ENCODE measurements at regions not wholly inside any gene's neighbourhood (a gene's known extent, or its start where the extent isn't known, plus 50 kb on each side); places are given as distances from the start of the nearest gene placed in this dataset.
A peak's percentile ranks its signal among the peaks of the same experiment; 100 is the strongest.

DNA sequence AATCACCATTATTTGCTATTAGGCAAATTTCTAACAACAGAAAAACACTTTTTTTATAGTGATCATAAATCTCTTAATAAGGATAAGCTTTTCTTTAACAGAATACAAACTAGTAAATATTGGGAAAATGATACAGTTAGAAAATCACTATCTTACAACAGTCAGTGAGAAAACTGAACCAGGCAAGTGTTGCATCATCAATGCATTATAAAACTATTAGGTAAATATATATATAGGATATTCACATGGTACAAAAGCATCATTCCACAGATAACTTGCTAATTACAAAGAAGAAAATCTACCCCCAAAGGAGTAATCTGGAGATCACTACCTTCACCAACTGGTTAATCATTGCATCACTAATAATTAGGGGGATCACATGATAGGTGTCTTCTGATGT lies 652.1 kb downstream of the HACE1 start:
- DNase-seq (ENCODE audit: low spot score): no peak

DNA sequence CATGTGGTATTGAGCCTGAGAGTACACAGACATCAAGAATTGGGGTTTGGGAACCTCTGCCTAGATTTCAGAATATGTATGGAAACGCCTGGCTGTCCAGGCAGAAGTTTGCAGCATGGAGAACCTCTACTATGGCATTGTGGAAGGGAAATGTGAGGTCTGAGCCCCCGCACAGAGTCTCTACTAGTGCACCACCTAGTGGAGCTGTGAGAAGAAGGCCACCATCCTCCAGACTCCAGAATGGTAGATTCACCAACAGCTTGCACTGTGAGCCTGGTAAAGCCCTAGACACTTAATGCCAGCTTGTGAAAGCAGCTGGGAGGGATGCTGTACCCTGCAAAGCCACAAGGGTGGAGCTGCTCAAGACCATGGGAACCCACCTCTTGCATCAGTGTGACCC lies 658.2 kb downstream of the HACE1 start:
- no peak for DNase-seq (ENCODE audit: low spot score)

GRCh38 chr6:104187616-104188015 lies 672.1 kb downstream of the HACE1 start:
- no peak for DNase-seq (ENCODE audit: low spot score)

- DNase-seq (ENCODE audit: low spot score): no peak
Observed at GRCh38 chr6:104186831-104187230, 672.9 kb downstream of the HACE1 start.

DNA sequence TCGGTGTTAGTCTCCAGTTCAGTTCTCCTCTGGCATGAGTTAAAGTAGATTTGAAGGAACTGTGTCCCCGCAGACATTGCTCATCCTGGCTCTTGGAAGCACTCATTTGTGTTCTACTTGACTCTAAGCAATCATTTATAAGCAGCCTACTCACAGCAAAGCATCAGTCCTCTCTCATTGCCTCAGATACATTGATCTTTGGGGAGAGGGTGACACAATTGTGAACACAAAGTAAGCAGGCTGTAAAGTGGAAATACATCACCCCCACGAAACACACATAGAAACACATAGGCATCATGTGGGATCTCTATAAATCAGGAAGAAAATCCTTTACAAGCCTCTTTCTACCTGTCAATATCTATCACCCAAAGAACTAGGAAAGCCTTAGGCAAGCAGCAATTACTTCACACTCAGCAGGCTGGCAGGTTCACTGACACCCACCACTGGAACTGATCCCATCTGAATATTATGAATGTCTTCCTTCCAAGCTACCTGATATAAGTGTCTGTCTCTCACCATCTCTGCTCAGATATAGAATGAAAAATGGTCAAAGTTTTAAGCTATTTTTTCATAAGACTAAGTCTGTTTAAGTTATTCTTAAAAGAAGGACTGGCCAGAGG lies 675.8 kb downstream of the HACE1 start:
- no peak for DNase-seq (ENCODE audit: low spot score)

DNA sequence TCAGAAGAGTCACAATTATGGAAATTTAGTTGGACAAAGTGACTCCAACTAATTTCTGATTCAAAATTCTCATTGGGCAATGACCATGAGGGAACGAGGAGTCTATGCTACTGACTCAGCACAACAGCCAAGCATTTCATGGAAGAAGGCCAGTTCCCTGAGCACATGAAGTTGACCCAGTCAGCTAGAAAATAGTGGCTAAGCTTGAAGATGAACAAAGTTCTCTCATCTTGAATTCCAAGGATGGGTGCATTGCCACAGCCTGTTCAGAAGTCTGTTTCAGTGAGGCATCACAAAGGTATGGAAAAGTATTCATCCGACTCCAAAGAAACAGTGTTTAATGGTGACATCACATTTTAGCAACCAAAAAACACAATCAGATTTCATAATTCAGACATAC lies 676.9 kb downstream of the HACE1 start:
- DNase-seq (ENCODE audit: low spot score): no peak

DNA sequence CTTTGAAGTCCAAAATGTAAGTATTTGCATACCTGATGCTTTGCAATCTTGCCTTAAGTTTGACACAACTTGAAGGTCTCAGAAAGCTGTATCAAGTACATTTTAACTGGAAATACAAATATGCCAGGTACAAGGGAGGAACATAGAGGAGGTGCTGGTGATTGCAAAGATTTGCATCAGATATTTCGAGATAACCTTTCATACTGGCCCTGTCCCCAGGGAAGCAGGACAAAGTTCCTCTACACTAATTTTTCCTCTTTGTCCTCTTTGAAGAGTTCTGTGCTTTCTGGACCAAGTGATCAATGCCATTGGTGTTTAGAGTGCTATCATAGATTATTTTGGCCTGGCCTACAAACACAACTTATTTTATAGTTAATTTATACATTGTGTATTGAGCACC lies 686.1 kb downstream of the HACE1 start:
- no peak for DNase-seq (ENCODE audit: low spot score)

DNA sequence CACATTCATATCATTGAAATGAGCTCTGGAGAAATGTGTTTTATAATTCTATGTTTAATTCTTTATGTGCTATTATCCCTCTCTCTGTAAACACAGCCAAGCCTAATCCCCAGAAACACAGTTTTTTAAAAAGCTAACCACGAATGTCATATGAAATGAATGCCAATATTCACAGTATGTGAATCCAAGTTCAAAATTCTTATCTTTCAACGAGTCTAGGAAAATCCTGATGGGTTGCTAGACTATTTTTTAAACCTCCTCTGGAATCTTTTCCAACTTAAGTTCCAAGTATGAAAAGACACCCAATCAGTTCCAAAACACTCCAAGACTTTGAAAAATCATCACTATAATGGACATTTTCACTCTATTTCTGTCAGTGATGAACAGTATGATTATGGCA lies 689.3 kb downstream of the HACE1 start:
- no peak for DNase-seq (ENCODE audit: low spot score)

GRCh38 chr6:104166055-104166668 lies 693.6 kb downstream of the HACE1 start:
- DNase-seq (ENCODE audit: low spot score): no peak

- DNase-seq (ENCODE audit: low spot score): no peak
Observed at GRCh38 chr6:104162036-104162669, 697.6 kb downstream of the HACE1 start.

DNA sequence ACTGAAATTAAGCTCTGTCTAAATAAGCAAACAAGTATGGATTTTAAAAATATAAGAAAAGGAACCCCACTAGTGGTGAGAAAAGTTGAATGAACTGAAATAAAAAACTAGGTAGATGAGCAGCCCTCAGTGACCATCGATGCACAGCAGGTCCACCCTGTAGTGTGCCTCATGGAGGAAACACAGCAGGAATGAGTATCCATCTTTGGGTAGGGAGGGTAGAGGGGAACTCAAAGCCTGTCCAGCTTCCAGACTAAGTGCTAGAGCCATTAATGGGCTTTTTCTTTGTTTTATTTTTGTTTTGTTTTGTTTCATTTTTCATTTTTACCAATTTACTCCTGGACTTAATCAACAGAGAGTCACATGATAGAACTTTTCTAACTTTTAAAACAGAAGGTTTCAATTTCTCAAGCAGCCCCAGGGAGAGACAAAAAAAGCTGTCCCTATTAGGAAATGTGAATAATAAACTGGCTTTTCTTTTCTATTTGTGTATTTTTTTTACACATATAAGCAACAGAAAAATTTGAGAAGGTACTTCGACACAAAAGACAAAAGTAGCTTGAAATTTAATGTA lies 700.6 kb downstream of the HACE1 start:
- no peak for DNase-seq (ENCODE audit: low spot score)

DNA sequence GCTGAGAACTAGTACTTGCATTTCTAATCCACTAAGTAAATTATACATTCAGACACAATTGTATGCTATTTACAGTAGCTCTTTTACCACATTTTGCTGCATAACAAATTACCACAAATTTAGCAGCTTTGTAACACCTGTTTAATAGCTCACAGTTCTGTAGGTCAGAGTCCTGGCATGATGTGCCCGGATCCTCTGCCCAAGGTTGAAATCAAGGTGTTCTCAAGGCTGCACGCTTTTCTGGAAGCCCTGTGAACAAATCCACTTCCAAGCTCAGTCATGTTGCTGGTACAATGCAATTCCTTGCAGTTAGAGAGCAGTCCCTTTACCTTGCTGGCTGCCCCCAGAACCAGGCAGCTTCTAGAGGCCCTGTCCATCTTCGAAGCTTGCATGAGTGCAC lies 716.0 kb downstream of the HACE1 start:
- DNase-seq (ENCODE audit: low spot score): no peak

DNA sequence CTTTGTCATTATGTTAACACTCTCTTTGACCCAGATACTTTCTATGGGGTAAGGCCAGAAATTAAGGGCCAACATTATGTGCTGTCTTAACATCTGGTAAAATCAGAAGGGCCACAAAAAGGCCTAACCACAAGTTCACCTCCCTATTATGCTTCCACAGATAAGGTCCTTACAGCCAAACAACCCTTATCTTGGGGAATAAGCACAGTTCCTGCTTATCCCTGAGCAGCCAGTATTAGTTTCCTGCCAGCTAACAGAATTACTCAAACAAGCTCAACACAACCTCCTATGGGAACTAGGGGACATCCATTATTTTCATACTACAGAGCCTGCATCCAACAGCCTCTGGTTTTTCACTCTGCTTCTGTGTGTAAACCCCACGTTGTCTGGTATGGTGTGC lies 724.8 kb downstream of the HACE1 start:
- DNase-seq (ENCODE audit: low spot score): no peak

- no peak for DNase-seq (ENCODE audit: low spot score)
Observed at GRCh38 chr6:104130343-104130742, 729.4 kb downstream of the HACE1 start.

DNA sequence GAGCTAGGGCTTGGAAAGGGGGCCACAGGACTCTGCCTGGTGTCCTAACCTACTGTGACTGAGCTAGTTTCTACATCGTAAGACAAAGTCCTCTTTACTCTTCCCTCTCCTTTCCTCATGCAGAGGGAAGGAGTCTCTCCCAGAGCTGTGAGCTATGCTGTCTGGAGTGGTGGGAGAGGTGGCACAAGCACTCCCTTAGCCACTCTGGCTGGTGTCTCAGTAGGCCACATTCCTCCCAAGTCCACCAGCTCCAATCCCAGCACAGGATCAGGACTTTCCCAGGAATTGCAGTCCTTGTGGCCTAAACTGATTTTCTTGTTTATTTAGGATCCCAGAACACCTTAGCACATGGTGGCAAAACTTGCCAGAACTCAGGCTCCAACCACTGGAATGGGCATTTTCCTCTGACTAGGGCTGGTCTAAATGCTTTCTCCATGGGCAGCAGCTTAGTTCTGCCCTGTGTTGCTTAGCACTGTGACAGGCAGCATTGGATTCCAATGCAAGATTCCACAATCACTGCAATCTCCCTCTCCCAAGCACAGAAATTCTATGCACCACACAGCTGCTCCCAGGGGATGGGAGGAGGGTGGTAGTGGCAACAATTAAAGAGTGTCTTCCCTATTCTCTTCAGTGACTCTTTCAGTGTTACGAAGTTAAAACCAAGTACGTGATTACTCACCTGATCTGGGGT lies 733.3 kb downstream of the HACE1 start:
- no peak for DNase-seq (ENCODE audit: low spot score)

- no peak for DNase-seq (ENCODE audit: low spot score)
Observed at GRCh38 chr6:104123227-104123626, 736.5 kb downstream of the HACE1 start.

DNA sequence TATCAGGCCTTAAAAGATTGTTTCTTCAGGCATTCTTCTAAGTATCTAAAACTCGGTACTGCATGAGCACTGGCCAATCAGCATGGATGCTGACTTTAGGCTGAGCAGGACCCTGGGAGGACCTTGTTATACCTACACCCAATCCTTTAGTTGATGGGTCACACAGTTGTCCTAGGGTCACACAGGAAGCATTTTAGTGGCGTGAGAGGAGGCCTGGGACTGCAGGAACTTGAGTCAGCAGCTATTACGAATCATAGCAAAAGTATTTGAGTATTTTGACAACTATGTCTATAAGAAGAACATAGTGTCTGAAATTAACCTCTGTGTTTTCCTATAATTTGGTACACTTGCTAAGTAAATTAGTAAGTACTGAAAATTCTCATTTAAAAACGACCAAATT lies 741.4 kb downstream of the HACE1 start:
- DNase-seq (ENCODE audit: low spot score): peak; percentile 56

GRCh38 chr6:104109806-104110205 lies 749.9 kb downstream of the HACE1 start:
- no peak for DNase-seq (ENCODE audit: low spot score)

GRCh38 chr6:104108634-104109033 lies 751.1 kb downstream of the HACE1 start:
- DNase-seq (ENCODE audit: low spot score): no peak

- no peak for DNase-seq (ENCODE audit: low spot score)
Observed at GRCh38 chr6:104095661-104096416, 763.9 kb downstream of the HACE1 start.

- DNase-seq (ENCODE audit: low spot score): no peak
Observed at GRCh38 chr6:104087765-104088164, 772.0 kb downstream of the HACE1 start.

DNA sequence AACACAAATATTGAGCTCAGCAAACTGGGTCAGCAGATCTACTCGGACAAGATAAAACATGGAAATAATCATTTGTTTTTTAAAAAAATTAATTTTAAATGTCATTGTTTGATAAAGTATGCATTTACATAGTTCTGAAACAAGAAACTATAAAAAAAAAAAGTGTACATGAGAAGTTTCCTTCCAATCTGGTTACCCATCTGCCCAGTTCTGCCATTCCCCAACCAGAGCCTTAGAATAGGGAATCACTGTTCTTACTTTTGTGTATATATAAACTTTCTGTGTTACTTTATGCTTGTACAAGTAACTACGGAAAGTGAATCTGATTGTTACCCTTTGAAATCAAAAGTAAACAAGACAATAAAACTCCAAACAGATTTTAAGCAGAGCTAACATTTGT lies 791.4 kb downstream of the HACE1 start:
- no peak for DNase-seq (ENCODE audit: low spot score)

Measured in kidney capillary endothelial cell (primary cell).